DND-41 (cell line): ENCODE measurements at regions not wholly inside any gene's neighbourhood (a gene's known extent, or its start where the extent isn't known, plus 50 kb on each side); places are given as distances from the start of the nearest gene placed in this dataset.

ENCODE experiments used
- EZH2 ChIP-seq: IDR thresholded peaks from 3 replicates; pipeline ENCODE4 v1.6.1; 2012; ENCODE audit warnings: borderline replicate concordance, low read depth, mild to moderate bottlenecking, moderate library complexity, low read length, inconsistent platforms; ENCODE audit not compliant: severe bottlenecking
- TF ChIP-seq, protein P1 (sequence below): IDR thresholded peaks from 2 replicates; pipeline ENCODE4 v1.5.1; 2012; ENCODE audit warnings: borderline replicate concordance, low read length, moderate library complexity, mild to moderate bottlenecking; ENCODE audit not compliant: poor library complexity, severe bottlenecking; ENCODE audit errors: extremely low read depth

DNA sequence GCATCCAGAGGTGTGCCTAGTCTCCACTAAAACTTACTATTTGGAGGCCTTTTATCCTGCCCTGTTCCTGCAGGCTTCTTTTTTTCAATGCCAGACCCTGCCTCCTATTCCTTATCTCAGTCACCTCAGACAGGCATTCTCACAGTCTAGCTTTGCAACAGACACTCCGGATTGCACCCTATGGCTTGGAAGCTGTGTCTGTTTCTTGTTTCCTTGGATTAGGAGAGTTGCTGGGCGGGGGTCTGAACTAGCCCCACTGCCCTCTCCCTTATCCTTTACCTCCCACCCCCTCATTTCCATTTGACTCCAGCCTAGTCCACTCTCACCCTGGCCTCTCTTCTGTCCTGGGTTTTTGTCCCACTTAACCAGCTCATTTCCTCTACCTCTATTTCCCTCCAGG is 228.1 kb upstream of the CITED2 start:
- TF ChIP-seq, protein P1, sequence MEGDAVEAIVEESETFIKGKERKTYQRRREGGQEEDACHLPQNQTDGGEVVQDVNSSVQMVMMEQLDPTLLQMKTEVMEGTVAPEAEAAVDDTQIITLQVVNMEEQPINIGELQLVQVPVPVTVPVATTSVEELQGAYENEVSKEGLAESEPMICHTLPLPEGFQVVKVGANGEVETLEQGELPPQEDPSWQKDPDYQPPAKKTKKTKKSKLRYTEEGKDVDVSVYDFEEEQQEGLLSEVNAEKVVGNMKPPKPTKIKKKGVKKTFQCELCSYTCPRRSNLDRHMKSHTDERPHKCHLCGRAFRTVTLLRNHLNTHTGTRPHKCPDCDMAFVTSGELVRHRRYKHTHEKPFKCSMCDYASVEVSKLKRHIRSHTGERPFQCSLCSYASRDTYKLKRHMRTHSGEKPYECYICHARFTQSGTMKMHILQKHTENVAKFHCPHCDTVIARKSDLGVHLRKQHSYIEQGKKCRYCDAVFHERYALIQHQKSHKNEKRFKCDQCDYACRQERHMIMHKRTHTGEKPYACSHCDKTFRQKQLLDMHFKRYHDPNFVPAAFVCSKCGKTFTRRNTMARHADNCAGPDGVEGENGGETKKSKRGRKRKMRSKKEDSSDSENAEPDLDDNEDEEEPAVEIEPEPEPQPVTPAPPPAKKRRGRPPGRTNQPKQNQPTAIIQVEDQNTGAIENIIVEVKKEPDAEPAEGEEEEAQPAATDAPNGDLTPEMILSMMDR, result no peak
- TF ChIP-seq EZH2, result no peak
